GM12873 (cell line): ENCODE measurements at regions not wholly inside any gene's neighbourhood (a gene's known extent, or its start where the extent isn't known, plus 50 kb on each side); places are given as distances from the start of the nearest gene placed in this dataset.

Experiments
- CTCF ChIP-seq: IDR thresholded peaks from 2 replicates; pipeline ENCODE4 v1.5.1; 2012; ENCODE audit warnings: low read depth, mild to moderate bottlenecking, moderate library complexity, low read length, control low read depth; ENCODE audit not compliant: insufficient read depth; ENCODE audit errors: missing control alignments

GRCh38 chr1:60146884-60147283 is 73.3 kb upstream of the C1orf87 start:
- no peak for TF ChIP-seq CTCF

- TF ChIP-seq CTCF, result no peak
Measured at GRCh38 chr1:60145771-60146170, 72.2 kb upstream of the C1orf87 start.

GRCh38 chr1:60141743-60142142 is 68.2 kb upstream of the C1orf87 start:
- TF ChIP-seq CTCF, result no peak

GRCh38 chr1:60141276-60141675 is 67.7 kb upstream of the C1orf87 start:
- TF ChIP-seq CTCF, result no peak

DNA sequence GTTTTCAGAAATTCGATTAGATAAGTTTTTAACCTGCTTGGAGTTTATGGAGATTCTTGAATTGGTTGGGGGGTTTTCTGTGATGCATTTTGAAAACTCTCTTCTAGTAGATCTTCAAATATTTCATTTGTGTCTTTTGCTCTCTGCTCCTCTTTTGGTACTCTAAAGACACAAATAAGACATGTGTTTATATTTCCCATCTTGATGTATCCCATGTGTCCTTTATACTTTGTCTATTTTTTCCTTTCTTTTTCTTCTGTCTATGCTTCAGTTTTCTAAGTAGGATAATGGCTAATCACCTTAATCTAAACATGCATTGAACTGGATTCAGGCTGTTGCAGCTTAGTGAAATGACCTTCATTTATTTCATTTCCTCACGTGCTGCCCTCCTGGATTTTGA is 63.8 kb upstream of the C1orf87 start:
- no peak for TF ChIP-seq CTCF

DNA sequence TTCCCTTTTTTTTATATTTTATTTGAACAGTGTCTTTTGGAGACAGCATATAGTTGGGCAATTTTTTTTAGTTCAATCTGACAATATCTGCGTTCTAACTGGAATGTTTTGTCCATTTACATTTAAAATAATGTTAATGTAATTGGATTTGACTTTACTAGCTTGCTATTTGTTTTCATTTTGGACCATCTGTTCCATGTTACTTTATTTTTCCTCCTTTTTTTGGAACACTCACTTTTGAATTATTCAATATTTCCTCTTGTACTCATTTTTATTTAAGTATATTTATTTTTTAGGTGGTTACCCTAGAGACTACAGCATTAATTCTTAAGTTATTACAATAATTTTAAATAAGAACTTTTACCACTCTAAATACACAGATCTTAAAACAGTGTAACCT is 62.8 kb upstream of the C1orf87 start:
- no peak for TF ChIP-seq CTCF

GRCh38 chr1:60134716-60135115 is 61.1 kb upstream of the C1orf87 start:
- no peak for TF ChIP-seq CTCF
